NCI-H526 (cell line): ENCODE measurements at regions not wholly inside any gene's neighbourhood (a gene's known extent, or its start where the extent isn't known, plus 50 kb on each side); places are given as distances from the start of the nearest gene placed in this dataset.

Experiments used
- DNase-seq, 2 experiments: peaks; one replicate each; lab custom pipeline; 2025; lab: John Stamatoyannopoulos, UW

GRCh38 chr9:14467675-14468374 lies 153.9 kb upstream of the NFIB start:
- DNase-seq: no peak

- no peak for DNase-seq
Observed at GRCh38 chr9:14466828-14467227, 152.9 kb upstream of the NFIB start.

- DNase-seq: no peak
Observed at GRCh38 chr9:14466429-14466818, 152.5 kb upstream of the NFIB start.

GRCh38 chr9:14462950-14463349 lies 149.0 kb upstream of the NFIB start:
- no peak for DNase-seq

- no peak for DNase-seq
Observed at GRCh38 chr9:14455243-14455642, 141.3 kb upstream of the NFIB start.

GRCh38 chr9:14453286-14453685 lies 139.3 kb upstream of the NFIB start:
- DNase-seq: no peak

- DNase-seq: no peak
Observed at GRCh38 chr9:14452539-14452938, 138.6 kb upstream of the NFIB start.

GRCh38 chr9:14451949-14452348 lies 138.0 kb upstream of the NFIB start:
- DNase-seq: no peak

GRCh38 chr9:14447103-14447502 lies 133.2 kb upstream of the NFIB start:
- no peak for DNase-seq

GRCh38 chr9:14445946-14446345 lies 132.0 kb upstream of the NFIB start:
- DNase-seq: no peak

GRCh38 chr9:14442956-14443355 lies 129.0 kb upstream of the NFIB start:
- DNase-seq: no peak

GRCh38 chr9:14441976-14442651 lies 128.2 kb upstream of the NFIB start:
- peak in 1 of 2 experiments; percentile 25 for DNase-seq

GRCh38 chr9:14441115-14441514 lies 127.2 kb upstream of the NFIB start:
- DNase-seq: no peak

- DNase-seq: no peak
Observed at GRCh38 chr9:14440062-14440461, 126.1 kb upstream of the NFIB start.

GRCh38 chr9:14439555-14439954 lies 125.6 kb upstream of the NFIB start:
- no peak for DNase-seq

GRCh38 chr9:14438232-14439021 lies 124.5 kb upstream of the NFIB start:
- no peak for DNase-seq

- no peak for DNase-seq
Observed at GRCh38 chr9:14437354-14438231, 123.7 kb upstream of the NFIB start.

GRCh38 chr9:14435871-14436270 lies 121.9 kb upstream of the NFIB start:
- DNase-seq: no peak

- no peak for DNase-seq
Observed at GRCh38 chr9:14434971-14435718, 121.2 kb upstream of the NFIB start.

- no peak for DNase-seq
Observed at GRCh38 chr9:14434158-14434504, 120.2 kb upstream of the NFIB start.
